ENCODE measurements at regions not wholly inside any gene's neighbourhood (a gene's known extent, or its start where the extent isn't known, plus 50 kb on each side); places are given as distances from the start of the nearest gene placed in this dataset.

GRCh38 chr9:135004772-135005171, 82.7 kb upstream of the OLFM1 start:
- TF ChIP-seq ZBTB33 (IDR thresholded peaks at IDR 0.05; ENCODE audit: extremely low read depth, insufficient replicate concordance, low read length) (no peak), RAD21 (IDR thresholded peaks at IDR 0.05; ENCODE audit: low read depth) (no peak), POLR2A (IDR thresholded peaks at IDR 0.05; ENCODE audit: borderline replicate concordance, extremely low read depth, insufficient read depth, insufficient read length) (no peak), EZH2phosphoT487 (IDR thresholded peaks at IDR 0.05; ENCODE audit: borderline replicate concordance) (no peak), REST (IDR thresholded peaks at IDR 0.05; ENCODE audit: low read depth) (no peak), SIN3A (IDR thresholded peaks at IDR 0.05; ENCODE audit: low read depth) (no peak), POLR2AphosphoS5 (IDR thresholded peaks at IDR 0.05; ENCODE audit: low read depth, low read length) (no peak), CTCF (IDR thresholded peaks at IDR 0.05 in 2 of 3, conservative IDR thresholded peaks at IDR 0.05 in 1 of 3; ENCODE audit: borderline replicate concordance in 1 of 3, insufficient read depth in 1 of 3, low read depth in 2 of 3, low read length in 2 of 3) (no peak), YY1 (IDR thresholded peaks at IDR 0.05; ENCODE audit: extremely low read depth, insufficient replicate concordance, low read depth, low read length) (no peak), JUND (IDR thresholded peaks at IDR 0.05) (no peak), MAX (IDR thresholded peaks at IDR 0.05) (no peak)

Measured in HCT116 (cell line).